ENCODE measurements at regions not wholly inside any gene's neighbourhood (a gene's known extent, or its start where the extent isn't known, plus 50 kb on each side); places are given as distances from the start of the nearest gene placed in this dataset.

DNA sequence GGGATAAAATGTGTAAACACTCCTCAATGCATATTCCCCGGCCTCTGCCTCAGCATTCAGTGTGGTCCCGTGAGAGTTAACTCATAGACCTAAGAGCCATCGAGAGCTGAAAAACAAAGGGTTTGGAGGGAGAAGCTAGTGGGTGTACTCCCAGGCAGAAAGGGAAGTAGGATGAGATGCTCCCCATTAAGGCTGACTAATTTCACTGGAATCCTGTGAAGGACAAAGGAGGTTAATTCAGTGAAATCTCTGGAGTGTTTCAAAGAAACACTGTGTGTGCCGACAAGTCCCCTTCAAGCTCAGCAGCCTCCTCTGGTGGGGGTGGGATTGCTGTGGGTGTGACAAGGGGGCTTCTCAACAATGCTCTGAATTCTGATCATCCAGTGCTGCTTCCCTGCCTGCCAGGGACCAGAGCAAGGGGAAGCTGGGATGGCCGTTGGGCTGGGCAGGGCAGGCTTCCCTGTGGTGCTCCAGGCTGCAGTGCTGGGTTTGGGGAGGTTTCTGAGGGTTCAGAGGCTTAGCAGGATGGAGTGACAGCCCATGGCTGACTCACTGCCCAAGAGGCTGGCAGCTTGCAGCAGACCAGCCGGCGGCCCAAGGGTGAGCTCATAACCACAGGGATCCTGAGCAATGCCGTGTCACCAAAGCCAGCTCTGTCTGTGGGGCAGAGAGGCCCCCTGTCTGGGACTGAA is 61.4 kb upstream of the BMAL1 start:
- TF ChIP-seq, protein P1, sequence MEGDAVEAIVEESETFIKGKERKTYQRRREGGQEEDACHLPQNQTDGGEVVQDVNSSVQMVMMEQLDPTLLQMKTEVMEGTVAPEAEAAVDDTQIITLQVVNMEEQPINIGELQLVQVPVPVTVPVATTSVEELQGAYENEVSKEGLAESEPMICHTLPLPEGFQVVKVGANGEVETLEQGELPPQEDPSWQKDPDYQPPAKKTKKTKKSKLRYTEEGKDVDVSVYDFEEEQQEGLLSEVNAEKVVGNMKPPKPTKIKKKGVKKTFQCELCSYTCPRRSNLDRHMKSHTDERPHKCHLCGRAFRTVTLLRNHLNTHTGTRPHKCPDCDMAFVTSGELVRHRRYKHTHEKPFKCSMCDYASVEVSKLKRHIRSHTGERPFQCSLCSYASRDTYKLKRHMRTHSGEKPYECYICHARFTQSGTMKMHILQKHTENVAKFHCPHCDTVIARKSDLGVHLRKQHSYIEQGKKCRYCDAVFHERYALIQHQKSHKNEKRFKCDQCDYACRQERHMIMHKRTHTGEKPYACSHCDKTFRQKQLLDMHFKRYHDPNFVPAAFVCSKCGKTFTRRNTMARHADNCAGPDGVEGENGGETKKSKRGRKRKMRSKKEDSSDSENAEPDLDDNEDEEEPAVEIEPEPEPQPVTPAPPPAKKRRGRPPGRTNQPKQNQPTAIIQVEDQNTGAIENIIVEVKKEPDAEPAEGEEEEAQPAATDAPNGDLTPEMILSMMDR (tag by site-specific recombination; IDR thresholded peaks at IDR 0.05) = no peak
- TF ChIP-seq, protein P2, sequence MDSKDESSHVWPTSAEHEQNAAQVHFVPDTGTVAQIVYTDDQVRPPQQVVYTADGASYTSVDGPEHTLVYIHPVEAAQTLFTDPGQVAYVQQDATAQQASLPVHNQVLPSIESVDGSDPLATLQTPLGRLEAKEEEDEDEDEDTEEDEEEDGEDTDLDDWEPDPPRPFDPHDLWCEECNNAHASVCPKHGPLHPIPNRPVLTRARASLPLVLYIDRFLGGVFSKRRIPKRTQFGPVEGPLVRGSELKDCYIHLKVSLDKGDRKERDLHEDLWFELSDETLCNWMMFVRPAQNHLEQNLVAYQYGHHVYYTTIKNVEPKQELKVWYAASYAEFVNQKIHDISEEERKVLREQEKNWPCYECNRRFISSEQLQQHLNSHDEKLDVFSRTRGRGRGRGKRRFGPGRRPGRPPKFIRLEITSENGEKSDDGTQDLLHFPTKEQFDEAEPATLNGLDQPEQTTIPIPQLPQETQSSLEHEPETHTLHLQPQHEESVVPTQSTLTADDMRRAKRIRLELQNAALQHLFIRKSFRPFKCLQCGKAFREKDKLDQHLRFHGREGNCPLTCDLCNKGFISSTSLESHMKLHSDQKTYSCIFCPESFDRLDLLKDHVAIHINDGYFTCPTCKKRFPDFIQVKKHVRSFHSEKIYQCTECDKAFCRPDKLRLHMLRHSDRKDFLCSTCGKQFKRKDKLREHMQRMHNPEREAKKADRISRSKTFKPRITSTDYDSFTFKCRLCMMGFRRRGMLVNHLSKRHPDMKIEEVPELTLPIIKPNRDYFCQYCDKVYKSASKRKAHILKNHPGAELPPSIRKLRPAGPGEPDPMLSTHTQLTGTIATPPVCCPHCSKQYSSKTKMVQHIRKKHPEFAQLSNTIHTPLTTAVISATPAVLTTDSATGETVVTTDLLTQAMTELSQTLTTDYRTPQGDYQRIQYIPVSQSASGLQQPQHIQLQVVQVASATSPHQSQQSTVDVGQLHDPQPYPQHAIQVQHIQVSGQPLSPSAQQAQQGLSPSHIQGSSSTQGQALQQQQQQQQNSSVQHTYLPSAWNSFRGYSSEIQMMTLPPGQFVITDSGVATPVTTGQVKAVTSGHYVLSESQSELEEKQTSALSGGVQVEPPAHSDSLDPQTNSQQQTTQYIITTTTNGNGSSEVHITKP (tag by site-specific recombination; IDR thresholded peaks at IDR 0.05) = peak; percentile 27; the same call in 1 of the 2 replicates
- TF ChIP-seq ZNF670 (tag by site-specific recombination; IDR thresholded peaks at IDR 0.05; ENCODE audit: low read depth) (no peak), ZNF16 (tag by site-specific recombination; IDR thresholded peaks at IDR 0.05; ENCODE audit: low read depth) (no peak)

All from HEK293 (cell line).